ENCODE measurements at regions not wholly inside any gene's neighbourhood (a gene's known extent, or its start where the extent isn't known, plus 50 kb on each side); places are given as distances from the start of the nearest gene placed in this dataset.

GRCh38 chr2:137834760-137835379 lies 129.4 kb upstream of the HNMT start:
- H3K36me3 Mint-ChIP-seq (ENCODE audit: low read depth) = no peaks in the 10 kb centered on the region
- H3K9me3 Mint-ChIP-seq = no peaks in the 10 kb centered on the region
- POLR2A ChIA-PET = no interaction called here
- CTCF ChIA-PET = no interaction called here
- no peak overlapping the region for H3K4me3 Mint-ChIP-seq
- DNase-seq = no peak
- H3K27ac Mint-ChIP-seq = no peak overlapping the region
- H3K27me3 Mint-ChIP-seq = no peaks in the 10 kb centered on the region
- H3K4me1 Mint-ChIP-seq = no peaks in the 10 kb centered on the region

- Mint-ChIP-seq H3K9me3 (no peaks in the 10 kb centered on the region), H3K27ac (no peak overlapping the region), H3K27me3 (no peaks in the 10 kb centered on the region), H3K36me3 (ENCODE audit: low read depth) (no peaks in the 10 kb centered on the region), H3K4me3 (no peak overlapping the region), H3K4me1 (no peaks in the 10 kb centered on the region)
- POLR2A ChIA-PET = no interaction called here
- CTCF ChIA-PET = no interaction called here
- no peak for DNase-seq
Observed at GRCh38 chr2:137836671-137837070, 127.6 kb upstream of the HNMT start.

GRCh38 chr2:137837830-137838229 lies 126.4 kb upstream of the HNMT start:
- no peaks in the 10 kb centered on the region for H3K4me1 Mint-ChIP-seq
- CTCF ChIA-PET = interaction anchor here (0.7 to 2.6 kb wide), 7 partner anchors 11 to 1891 kb away, joined by 3 to 11 read pairs (median 4); no protein-coding TSS in a partner anchor

GRCh38 chr2:137838255-137839092 lies 125.8 kb upstream of the HNMT start:
- no peak overlapping the region for H3K4me3 Mint-ChIP-seq
- H3K9me3 Mint-ChIP-seq = no peaks in the 10 kb centered on the region
- POLR2A ChIA-PET = no interaction called here

More at GRCh38 chr2:137837830-137838229, 126.4 kb upstream of the HNMT start:
- H3K27ac Mint-ChIP-seq = no peak overlapping the region
- H3K27me3 Mint-ChIP-seq = no peaks in the 10 kb centered on the region
- DNase-seq = no peak
- H3K9me3 Mint-ChIP-seq = no peaks in the 10 kb centered on the region
- POLR2A ChIA-PET = no interaction called here
- no peak overlapping the region for H3K4me3 Mint-ChIP-seq
- H3K36me3 Mint-ChIP-seq (ENCODE audit: low read depth) = no peaks in the 10 kb centered on the region

GRCh38 chr2:137842430-137842829 lies 121.8 kb upstream of the HNMT start:
- Mint-ChIP-seq H3K27me3 (no peaks in the 10 kb centered on the region), H3K4me3 (no peak overlapping the region), H3K27ac (no peak overlapping the region), H3K9me3 (no peaks in the 10 kb centered on the region), H3K4me1 (no peaks in the 10 kb centered on the region), H3K36me3 (ENCODE audit: low read depth) (no peaks in the 10 kb centered on the region)
- DNase-seq = no peak
- ChIA-PET CTCF (no interaction called here), POLR2A (no interaction called here)

More at GRCh38 chr2:137838255-137839092, 125.8 kb upstream of the HNMT start:
- Mint-ChIP-seq H3K27me3 (no peaks in the 10 kb centered on the region), H3K4me1 (no peaks in the 10 kb centered on the region), H3K27ac (no peak overlapping the region), H3K36me3 (ENCODE audit: low read depth) (no peaks in the 10 kb centered on the region)
- no peak for DNase-seq
- CTCF ChIA-PET = interaction anchor here (0.6 to 2.6 kb wide), 10 partner anchors 11 to 1892 kb away, joined by 3 to 11 read pairs (median 4); no protein-coding TSS in a partner anchor

- no peak for DNase-seq
- Mint-ChIP-seq H3K4me1 (no peaks in the 10 kb centered on the region), H3K4me3 (no peak overlapping the region), H3K9me3 (no peaks in the 10 kb centered on the region), H3K36me3 (ENCODE audit: low read depth) (no peaks in the 10 kb centered on the region), H3K27ac (no peak overlapping the region), H3K27me3 (no peaks in the 10 kb centered on the region)
- ChIA-PET POLR2A (no interaction called here), CTCF (no interaction called here)
Observed at GRCh38 chr2:137842952-137843351, 121.3 kb upstream of the HNMT start.

- DNase-seq = no peak
- H3K4me3 Mint-ChIP-seq = no peak overlapping the region
- no peaks in the 10 kb centered on the region for H3K4me1 Mint-ChIP-seq
- no peaks in the 10 kb centered on the region for H3K27me3 Mint-ChIP-seq
- H3K27ac Mint-ChIP-seq = no peak overlapping the region
- H3K9me3 Mint-ChIP-seq = no peaks in the 10 kb centered on the region
- ChIA-PET POLR2A (no interaction called here), CTCF (no interaction called here)
- no peaks in the 10 kb centered on the region for H3K36me3 Mint-ChIP-seq (ENCODE audit: low read depth)
Observed at GRCh38 chr2:137845422-137845821, 118.9 kb upstream of the HNMT start.

GRCh38 chr2:137846993-137847392 lies 117.3 kb upstream of the HNMT start:
- POLR2A ChIA-PET = no interaction called here

GRCh38 chr2:137847443-137847842 lies 116.8 kb upstream of the HNMT start:
- DNase-seq = no peak
- Mint-ChIP-seq H3K36me3 (ENCODE audit: low read depth) (no peaks in the 10 kb centered on the region), H3K9me3 (no peaks in the 10 kb centered on the region), H3K27me3 (no peaks in the 10 kb centered on the region), H3K27ac (no peak overlapping the region), H3K4me3 (no peak overlapping the region), H3K4me1 (no peaks in the 10 kb centered on the region)
- ChIA-PET POLR2A (no interaction called here), CTCF (no interaction called here)

More at GRCh38 chr2:137846993-137847392, 117.3 kb upstream of the HNMT start:
- Mint-ChIP-seq H3K9me3 (no peaks in the 10 kb centered on the region), H3K4me3 (no peak overlapping the region), H3K36me3 (ENCODE audit: low read depth) (no peaks in the 10 kb centered on the region), H3K27ac (no peak overlapping the region), H3K27me3 (no peaks in the 10 kb centered on the region), H3K4me1 (no peaks in the 10 kb centered on the region)
- CTCF ChIA-PET = no interaction called here
- no peak for DNase-seq

- H3K36me3 Mint-ChIP-seq (ENCODE audit: low read depth) = no peaks in the 10 kb centered on the region
- no peak overlapping the region for H3K27ac Mint-ChIP-seq
- no peaks in the 10 kb centered on the region for H3K9me3 Mint-ChIP-seq
- no peaks in the 10 kb centered on the region for H3K27me3 Mint-ChIP-seq
- CTCF ChIA-PET = no interaction called here
- no peak overlapping the region for H3K4me3 Mint-ChIP-seq
- POLR2A ChIA-PET = no interaction called here
- H3K4me1 Mint-ChIP-seq = no peaks in the 10 kb centered on the region
- DNase-seq = no peak
Observed at GRCh38 chr2:137857881-137858280, 106.4 kb upstream of the HNMT start.

- Mint-ChIP-seq H3K27ac (no peak overlapping the region), H3K9me3 (no peaks in the 10 kb centered on the region), H3K4me1 (no peaks in the 10 kb centered on the region), H3K27me3 (peaks cover 2% of the 10 kb centered on the region), H3K4me3 (no peak overlapping the region), H3K36me3 (ENCODE audit: low read depth) (no peaks in the 10 kb centered on the region)
- no peak for DNase-seq
- CTCF ChIA-PET = no interaction called here
- POLR2A ChIA-PET = no interaction called here
Observed at GRCh38 chr2:137862651-137863050, 101.6 kb upstream of the HNMT start.

- Mint-ChIP-seq H3K27me3 (peaks cover 2% of the 10 kb centered on the region), H3K9me3 (no peaks in the 10 kb centered on the region), H3K4me3 (no peak overlapping the region), H3K27ac (no peak overlapping the region), H3K36me3 (ENCODE audit: low read depth) (no peaks in the 10 kb centered on the region), H3K4me1 (no peaks in the 10 kb centered on the region)
- CTCF ChIA-PET = interaction anchor here (0.9 to 1.4 kb wide), 4 partner anchors 27 to 964 kb away, joined by 3 to 5 read pairs (median 4); no protein-coding TSS in a partner anchor
- DNase-seq = peak; percentile 43
- POLR2A ChIA-PET = no interaction called here
Observed at GRCh38 chr2:137865954-137866540, 98.2 kb upstream of the HNMT start.

GRCh38 chr2:137870682-137871081 lies 93.6 kb upstream of the HNMT start:
- POLR2A ChIA-PET = no interaction called here
- Mint-ChIP-seq H3K27me3 (peaks cover 4% of the 10 kb centered on the region), H3K4me3 (no peak overlapping the region), H3K9me3 (no peaks in the 10 kb centered on the region), H3K36me3 (ENCODE audit: low read depth) (no peaks in the 10 kb centered on the region), H3K27ac (no peak overlapping the region), H3K4me1 (no peaks in the 10 kb centered on the region)
- CTCF ChIA-PET = no interaction called here
- DNase-seq = no peak

Measured in activated CD4-positive, alpha-beta memory T cell treated with anti-CD3 and anti-CD28 coated beads, Interleukin-2, amount 10 ng/mL, durations not matched to agents 7 days and 5 days (primary cell).